Gastroesophageal sphincter (tissue), 3 donors: ENCODE measurements at regions not wholly inside any gene's neighbourhood (a gene's known extent, or its start where the extent isn't known, plus 50 kb on each side); places are given as distances from the start of the nearest gene placed in this dataset.

ENCODE experiments used
- EP300 ChIP-seq: sonication (generic); formaldehyde crosslinking; IDR thresholded peaks from one replicate; pipeline ENCODE4 v1.6.1; 2017; ENCODE audit warnings: antibody characterized with exemption, mild to moderate bottlenecking
- POLR2A ChIP-seq, 2 donors: fragments of 450-650 bp; IDR thresholded peaks; one replicate each; pipeline ENCODE4 v1.6.1; 2017; ENCODE audit warnings: antibody characterized with exemption in 2 of 2, mild to moderate bottlenecking in 2 of 2, moderate library complexity in 1 of 2
- POLR2AphosphoS5 ChIP-seq: sonication (generic); formaldehyde crosslinking; IDR thresholded peaks from one replicate; pipeline ENCODE4 v1.6.1; 2017; ENCODE audit warnings: antibody characterized with exemption
- TF ChIP-seq, protein P1 (sequence below), 4 experiments: fragments of 200-600 bp in 2 of 4; fragments of 450-650 bp in 2 of 4; sonication (generic) in 1 of 4; IDR thresholded peaks; one replicate each; pipeline ENCODE4 v1.5.1; 2017 to 2019; ENCODE audit warnings: antibody characterized with exemption in 4 of 4, mild to moderate bottlenecking in 2 of 4, moderate library complexity in 2 of 4

DNA sequence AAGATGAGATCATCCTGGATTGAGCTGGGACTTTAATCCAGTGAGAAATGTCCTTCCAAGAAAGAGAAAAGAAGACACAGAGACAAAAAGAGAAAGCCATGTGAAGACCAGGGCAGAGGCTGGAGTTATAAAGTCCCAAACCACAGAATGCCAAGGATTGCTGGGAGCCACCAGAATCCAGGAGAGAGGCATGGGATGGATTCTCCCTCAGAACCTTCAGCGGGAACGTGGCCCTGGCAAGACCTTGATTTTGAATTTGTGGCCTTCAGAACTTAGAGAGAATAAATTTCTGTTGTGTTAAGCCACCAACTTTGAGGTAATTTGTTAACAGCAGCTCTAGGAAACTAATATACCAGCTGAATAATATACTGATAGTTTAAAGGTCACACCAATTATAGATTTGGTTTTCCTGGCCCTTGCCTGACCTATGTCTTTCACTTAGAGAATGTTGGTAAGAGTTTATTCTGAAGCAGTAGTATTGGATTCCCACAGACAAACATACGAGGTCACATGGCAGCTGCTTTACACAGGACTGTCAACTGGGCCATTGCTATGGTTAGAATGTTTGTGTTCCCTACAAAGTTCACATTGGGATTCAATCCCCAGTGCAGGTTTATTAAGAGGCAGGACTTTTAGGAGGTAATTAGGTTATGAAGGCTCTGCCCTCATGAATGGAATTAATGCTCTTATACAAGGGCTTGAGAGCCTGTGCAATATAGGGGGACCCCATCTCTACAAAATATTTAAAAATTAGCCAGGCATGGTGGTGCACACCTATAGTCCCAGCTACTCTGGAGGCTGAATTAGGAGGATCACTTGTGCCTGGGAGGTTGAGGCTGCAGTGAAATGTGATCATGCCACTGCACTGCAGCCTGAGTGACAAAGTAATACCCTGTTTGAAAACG, 156.5 kb upstream of the EEA1 start:
- TF ChIP-seq, protein P1, sequence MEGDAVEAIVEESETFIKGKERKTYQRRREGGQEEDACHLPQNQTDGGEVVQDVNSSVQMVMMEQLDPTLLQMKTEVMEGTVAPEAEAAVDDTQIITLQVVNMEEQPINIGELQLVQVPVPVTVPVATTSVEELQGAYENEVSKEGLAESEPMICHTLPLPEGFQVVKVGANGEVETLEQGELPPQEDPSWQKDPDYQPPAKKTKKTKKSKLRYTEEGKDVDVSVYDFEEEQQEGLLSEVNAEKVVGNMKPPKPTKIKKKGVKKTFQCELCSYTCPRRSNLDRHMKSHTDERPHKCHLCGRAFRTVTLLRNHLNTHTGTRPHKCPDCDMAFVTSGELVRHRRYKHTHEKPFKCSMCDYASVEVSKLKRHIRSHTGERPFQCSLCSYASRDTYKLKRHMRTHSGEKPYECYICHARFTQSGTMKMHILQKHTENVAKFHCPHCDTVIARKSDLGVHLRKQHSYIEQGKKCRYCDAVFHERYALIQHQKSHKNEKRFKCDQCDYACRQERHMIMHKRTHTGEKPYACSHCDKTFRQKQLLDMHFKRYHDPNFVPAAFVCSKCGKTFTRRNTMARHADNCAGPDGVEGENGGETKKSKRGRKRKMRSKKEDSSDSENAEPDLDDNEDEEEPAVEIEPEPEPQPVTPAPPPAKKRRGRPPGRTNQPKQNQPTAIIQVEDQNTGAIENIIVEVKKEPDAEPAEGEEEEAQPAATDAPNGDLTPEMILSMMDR (IDR thresholded peaks at IDR 0.05) = no peak
- TF ChIP-seq POLR2A (IDR thresholded peaks at IDR 0.05) (no peak), POLR2AphosphoS5 (no peak), EP300 (no peak)
